Prostate gland (tissue), 2 donors: ENCODE measurements at regions not wholly inside any gene's neighbourhood (a gene's known extent, or its start where the extent isn't known, plus 50 kb on each side); places are given as distances from the start of the nearest gene placed in this dataset.

Experiments
- POLR2A ChIP-seq: fragments of 450-650 bp; IDR thresholded peaks from one replicate; pipeline ENCODE4 v1.6.1; 2016; ENCODE audit warnings: antibody characterized with exemption, mild to moderate bottlenecking
- TF ChIP-seq, protein P1 (sequence below), 4 experiments: fragments of 200-600 bp in 2 of 4; fragments of 450-650 bp in 2 of 4; sonication (generic) in 2 of 4; IDR thresholded peaks; 1 replicate in 3 of 4; 2 replicates in 1 of 4; pipeline ENCODE4 v1.5.1; 2016 to 2019; ENCODE audit warnings: antibody characterized with exemption in 4 of 4, mild to moderate bottlenecking in 2 of 4, moderate library complexity in 2 of 4

DNA sequence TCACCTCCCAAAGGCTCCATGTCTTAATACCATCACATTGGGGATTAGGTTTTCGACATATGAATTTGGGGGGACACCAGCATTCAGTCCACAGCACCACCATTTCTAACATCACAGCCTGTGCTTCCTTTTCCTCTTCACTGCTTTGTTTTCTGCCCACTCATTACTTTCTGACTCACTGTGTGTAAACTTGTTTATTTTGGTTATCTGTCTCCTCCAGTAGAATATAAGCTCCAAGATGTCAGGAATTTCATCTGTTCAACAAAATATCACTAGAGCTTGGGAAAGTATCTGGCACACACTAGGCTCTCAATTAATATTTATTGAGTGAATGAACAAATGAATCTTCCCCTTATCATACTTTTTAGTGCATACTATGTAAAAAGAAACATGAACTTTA is 152.0 kb downstream of the NUFIP1 start:
- TF ChIP-seq, protein P1, sequence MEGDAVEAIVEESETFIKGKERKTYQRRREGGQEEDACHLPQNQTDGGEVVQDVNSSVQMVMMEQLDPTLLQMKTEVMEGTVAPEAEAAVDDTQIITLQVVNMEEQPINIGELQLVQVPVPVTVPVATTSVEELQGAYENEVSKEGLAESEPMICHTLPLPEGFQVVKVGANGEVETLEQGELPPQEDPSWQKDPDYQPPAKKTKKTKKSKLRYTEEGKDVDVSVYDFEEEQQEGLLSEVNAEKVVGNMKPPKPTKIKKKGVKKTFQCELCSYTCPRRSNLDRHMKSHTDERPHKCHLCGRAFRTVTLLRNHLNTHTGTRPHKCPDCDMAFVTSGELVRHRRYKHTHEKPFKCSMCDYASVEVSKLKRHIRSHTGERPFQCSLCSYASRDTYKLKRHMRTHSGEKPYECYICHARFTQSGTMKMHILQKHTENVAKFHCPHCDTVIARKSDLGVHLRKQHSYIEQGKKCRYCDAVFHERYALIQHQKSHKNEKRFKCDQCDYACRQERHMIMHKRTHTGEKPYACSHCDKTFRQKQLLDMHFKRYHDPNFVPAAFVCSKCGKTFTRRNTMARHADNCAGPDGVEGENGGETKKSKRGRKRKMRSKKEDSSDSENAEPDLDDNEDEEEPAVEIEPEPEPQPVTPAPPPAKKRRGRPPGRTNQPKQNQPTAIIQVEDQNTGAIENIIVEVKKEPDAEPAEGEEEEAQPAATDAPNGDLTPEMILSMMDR (IDR thresholded peaks at IDR 0.05): no peak
- no peak for TF ChIP-seq POLR2A
